Epithelial cell of proximal tubule (primary cell): ENCODE measurements at regions not wholly inside any gene's neighbourhood (a gene's known extent, or its start where the extent isn't known, plus 50 kb on each side); places are given as distances from the start of the nearest gene placed in this dataset.

Experiments used
- DNase-seq: peaks from one replicate; pipeline ENCODE4 v3.0.0-alpha.2; 2011; ENCODE audit warnings: low read depth
- H3K4me3 ChIP-seq: 2 replicates; pipeline ENCODE4 v1.5.1; 2011; ENCODE audit warnings: low read depth, mild to moderate bottlenecking, low read length
- TF ChIP-seq, protein P1 (sequence below): conservative IDR thresholded peaks from 2 replicates; pipeline ENCODE4 v1.5.1; 2012; ENCODE audit warnings: low read depth, mild to moderate bottlenecking, low read length

DNA sequence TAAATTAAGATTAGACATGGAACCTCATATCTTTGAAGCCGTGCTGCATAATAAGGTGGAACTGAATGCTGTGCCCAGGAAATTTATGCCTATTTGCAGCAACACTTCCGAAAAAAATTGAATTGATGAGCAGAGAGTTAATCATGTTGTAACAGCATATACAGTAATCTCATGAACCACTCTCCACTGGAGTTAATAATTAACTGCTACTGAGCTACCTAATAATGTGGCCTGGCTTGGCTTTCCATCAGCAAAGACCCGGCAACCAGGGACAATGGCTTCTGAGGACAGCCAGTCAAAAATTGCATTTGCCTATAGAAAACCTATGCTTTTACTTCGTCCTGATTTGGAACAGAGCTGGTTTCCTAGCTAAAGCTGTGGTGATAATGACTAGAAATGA, 63.8 kb upstream of the GATB start:
- H3K4me3 ChIP-seq = no peak overlapping the region
- TF ChIP-seq, protein P1, sequence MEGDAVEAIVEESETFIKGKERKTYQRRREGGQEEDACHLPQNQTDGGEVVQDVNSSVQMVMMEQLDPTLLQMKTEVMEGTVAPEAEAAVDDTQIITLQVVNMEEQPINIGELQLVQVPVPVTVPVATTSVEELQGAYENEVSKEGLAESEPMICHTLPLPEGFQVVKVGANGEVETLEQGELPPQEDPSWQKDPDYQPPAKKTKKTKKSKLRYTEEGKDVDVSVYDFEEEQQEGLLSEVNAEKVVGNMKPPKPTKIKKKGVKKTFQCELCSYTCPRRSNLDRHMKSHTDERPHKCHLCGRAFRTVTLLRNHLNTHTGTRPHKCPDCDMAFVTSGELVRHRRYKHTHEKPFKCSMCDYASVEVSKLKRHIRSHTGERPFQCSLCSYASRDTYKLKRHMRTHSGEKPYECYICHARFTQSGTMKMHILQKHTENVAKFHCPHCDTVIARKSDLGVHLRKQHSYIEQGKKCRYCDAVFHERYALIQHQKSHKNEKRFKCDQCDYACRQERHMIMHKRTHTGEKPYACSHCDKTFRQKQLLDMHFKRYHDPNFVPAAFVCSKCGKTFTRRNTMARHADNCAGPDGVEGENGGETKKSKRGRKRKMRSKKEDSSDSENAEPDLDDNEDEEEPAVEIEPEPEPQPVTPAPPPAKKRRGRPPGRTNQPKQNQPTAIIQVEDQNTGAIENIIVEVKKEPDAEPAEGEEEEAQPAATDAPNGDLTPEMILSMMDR = no peak
- DNase-seq = no peak

DNA sequence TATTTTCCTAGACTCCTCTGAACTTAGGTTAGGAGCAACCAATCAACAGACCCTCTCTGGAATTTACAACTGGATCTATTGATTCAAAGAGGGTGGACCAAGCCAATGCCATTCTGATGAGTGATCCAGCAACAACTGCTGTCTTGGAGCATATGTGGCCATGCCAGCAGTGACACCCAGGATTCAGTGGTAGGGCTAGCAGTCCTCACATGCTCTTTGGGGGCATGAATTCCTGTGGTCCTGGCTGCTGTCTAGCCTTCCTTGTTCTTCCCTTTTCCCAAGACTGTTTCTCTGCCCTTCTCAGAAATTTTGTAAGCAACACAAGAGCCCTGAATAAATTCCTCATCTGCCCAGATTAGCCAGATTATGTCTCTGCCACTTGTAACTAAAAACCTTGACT, 61.5 kb upstream of the GATB start:
- H3K4me3 ChIP-seq = no peak overlapping the region
- DNase-seq = no peak
- TF ChIP-seq, protein P1 = no peak

DNA sequence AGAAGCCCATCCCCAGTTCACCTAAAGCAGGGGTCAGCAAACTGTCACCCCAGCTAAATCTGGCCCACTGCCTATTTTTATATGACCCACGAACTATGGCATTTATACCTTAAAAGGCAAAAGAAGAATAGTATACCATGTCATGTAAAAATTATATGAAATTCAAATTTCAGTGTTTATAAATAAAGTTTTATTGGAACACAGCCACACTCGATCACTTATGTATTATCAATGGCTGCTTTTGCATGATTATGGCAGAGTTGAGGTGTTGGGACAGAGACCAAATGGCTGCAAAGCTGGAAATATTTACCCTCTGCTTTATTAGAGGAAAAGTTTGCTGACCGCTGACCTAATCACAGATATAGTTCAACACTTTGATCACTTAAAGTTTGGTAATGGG, 59.2 kb upstream of the GATB start:
- no peak overlapping the region for H3K4me3 ChIP-seq
- TF ChIP-seq, protein P1 = no peak
- no peak for DNase-seq

DNA sequence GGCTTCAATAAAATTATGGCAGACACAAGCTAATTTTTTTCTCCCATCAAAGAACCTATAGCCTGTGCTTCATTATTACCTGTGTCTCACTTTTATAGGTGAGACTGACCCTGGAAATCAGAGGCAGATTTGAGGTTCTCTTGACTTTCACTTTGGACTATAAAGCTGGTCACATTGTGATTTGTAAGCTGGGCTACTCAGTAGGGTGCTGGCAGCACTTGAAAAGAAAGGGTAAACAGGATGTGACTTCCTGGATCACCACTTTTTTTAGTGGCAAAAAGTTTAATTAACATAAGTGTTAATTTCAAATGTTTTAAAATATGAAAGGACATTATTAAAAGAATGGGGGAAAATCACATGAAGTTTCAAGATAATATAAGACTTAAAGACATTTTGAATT, 50.6 kb upstream of the GATB start:
- no peak overlapping the region for H3K4me3 ChIP-seq
- no peak for DNase-seq
- TF ChIP-seq, protein P1 = no peak
